ENCODE measurements at regions not wholly inside any gene's neighbourhood (a gene's known extent, or its start where the extent isn't known, plus 50 kb on each side); places are given as distances from the start of the nearest gene placed in this dataset.

DNA sequence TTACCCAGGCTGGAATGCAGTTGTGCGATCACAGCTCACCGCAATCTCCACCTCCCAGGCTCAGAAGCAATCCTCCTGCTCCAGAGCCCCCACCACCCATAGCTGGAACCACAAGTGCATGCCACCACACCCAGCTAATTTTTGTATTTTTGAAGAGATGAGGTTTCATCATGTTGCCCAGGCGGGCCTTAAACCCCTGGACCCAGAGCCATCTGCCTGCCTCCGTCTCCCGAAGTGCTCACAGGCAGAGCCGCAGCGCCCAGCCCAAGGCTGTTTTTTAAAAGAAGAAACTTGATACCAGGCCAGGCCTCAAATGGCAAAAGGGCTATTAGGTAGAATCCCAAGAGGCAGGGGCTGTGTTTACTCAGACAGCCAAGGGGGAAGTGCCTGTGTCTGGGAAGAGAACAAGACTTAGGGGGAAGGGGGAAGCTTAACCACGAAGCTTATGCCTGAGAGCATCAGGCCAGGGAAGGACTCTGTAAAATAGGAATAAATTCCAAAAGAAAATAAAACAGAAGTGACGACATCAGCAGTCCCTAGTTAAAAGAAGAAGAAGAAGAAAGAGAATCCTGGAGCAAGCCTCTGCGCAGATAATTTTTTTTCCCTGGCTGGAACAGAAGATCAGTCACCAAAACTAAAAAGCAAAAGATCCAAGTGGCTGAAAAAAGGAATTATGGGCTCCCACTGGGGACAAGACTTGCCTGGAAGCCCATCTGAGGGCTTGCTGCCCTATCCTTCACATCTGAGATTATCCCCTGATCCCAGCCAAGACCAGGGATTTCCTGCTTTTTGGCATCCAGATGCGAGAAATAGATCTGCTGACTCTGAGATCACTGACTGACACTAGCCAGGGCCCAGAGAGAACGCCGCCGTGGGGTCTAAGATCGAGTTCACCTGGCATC, 170.5 kb downstream of the NDUFA12 start:
- TF ChIP-seq, protein P1, sequence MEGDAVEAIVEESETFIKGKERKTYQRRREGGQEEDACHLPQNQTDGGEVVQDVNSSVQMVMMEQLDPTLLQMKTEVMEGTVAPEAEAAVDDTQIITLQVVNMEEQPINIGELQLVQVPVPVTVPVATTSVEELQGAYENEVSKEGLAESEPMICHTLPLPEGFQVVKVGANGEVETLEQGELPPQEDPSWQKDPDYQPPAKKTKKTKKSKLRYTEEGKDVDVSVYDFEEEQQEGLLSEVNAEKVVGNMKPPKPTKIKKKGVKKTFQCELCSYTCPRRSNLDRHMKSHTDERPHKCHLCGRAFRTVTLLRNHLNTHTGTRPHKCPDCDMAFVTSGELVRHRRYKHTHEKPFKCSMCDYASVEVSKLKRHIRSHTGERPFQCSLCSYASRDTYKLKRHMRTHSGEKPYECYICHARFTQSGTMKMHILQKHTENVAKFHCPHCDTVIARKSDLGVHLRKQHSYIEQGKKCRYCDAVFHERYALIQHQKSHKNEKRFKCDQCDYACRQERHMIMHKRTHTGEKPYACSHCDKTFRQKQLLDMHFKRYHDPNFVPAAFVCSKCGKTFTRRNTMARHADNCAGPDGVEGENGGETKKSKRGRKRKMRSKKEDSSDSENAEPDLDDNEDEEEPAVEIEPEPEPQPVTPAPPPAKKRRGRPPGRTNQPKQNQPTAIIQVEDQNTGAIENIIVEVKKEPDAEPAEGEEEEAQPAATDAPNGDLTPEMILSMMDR (IDR thresholded peaks at IDR 0.05 in 4 of 5, conservative IDR thresholded peaks at IDR 0.05 in 1 of 5) = no peak
- TF ChIP-seq POLR2A (IDR thresholded peaks at IDR 0.05) = no peak

All from gastrocnemius medialis (tissue), 4 donors.